HG02798 (cell line): ENCODE measurements at regions not wholly inside any gene's neighbourhood (a gene's known extent, or its start where the extent isn't known, plus 50 kb on each side); places are given as distances from the start of the nearest gene placed in this dataset.
A peak's percentile ranks its signal among the peaks of the same experiment; 100 is the strongest.
"Not testable (repeated sequence)": the region's sequence is repeated elsewhere in the genome, so short reads cannot be mapped to it uniquely, and the experiment has no call there.

Experiments
- ATAC-seq: cut with Tn5 transposase; IDR thresholded peaks from one replicate; pipeline ENCODE4 v1.9.1; 2021; ENCODE audit warnings: mild to moderate bottlenecking; ENCODE audit not compliant: unreplicated experiment, poor library complexity

GRCh38 chrX:106481341-106481740 is 130.4 kb upstream of the RADX start:
- peak; percentile 32 for ATAC-seq

- peak; percentile 98 for ATAC-seq
Observed at GRCh38 chrX:106484233-106484632, 127.5 kb upstream of the RADX start.

GRCh38 chrX:106493210-106493816 is 118.5 kb upstream of the RADX start:
- ATAC-seq = not testable (repeated sequence)

GRCh38 chrX:106499473-106499872 is 112.3 kb upstream of the RADX start:
- no peak for ATAC-seq

- no peak for ATAC-seq
Observed at GRCh38 chrX:106510713-106511403, 100.9 kb upstream of the RADX start.
